NB4 (cell line): ENCODE measurements at regions not wholly inside any gene's neighbourhood (a gene's known extent, or its start where the extent isn't known, plus 50 kb on each side); places are given as distances from the start of the nearest gene placed in this dataset.

ENCODE experiments used
- MYC ChIP-seq: IDR thresholded peaks from 2 replicates; pipeline ENCODE4 v1.6.1; 2011; ENCODE audit warnings: low read depth, low read length
- POLR2A ChIP-seq: IDR thresholded peaks from 2 replicates; pipeline ENCODE4 v1.6.1; 2011; ENCODE audit warnings: mild to moderate bottlenecking; ENCODE audit not compliant: insufficient read length; ENCODE audit errors: extremely low read depth
- TF ChIP-seq, protein P1 (sequence below): IDR thresholded peaks from one replicate; pipeline ENCODE4 v1.5.1; 2012; ENCODE audit warnings: low read depth, low read length

- TF ChIP-seq MYC (no peak), POLR2A (no peak)
- TF ChIP-seq, protein P1, sequence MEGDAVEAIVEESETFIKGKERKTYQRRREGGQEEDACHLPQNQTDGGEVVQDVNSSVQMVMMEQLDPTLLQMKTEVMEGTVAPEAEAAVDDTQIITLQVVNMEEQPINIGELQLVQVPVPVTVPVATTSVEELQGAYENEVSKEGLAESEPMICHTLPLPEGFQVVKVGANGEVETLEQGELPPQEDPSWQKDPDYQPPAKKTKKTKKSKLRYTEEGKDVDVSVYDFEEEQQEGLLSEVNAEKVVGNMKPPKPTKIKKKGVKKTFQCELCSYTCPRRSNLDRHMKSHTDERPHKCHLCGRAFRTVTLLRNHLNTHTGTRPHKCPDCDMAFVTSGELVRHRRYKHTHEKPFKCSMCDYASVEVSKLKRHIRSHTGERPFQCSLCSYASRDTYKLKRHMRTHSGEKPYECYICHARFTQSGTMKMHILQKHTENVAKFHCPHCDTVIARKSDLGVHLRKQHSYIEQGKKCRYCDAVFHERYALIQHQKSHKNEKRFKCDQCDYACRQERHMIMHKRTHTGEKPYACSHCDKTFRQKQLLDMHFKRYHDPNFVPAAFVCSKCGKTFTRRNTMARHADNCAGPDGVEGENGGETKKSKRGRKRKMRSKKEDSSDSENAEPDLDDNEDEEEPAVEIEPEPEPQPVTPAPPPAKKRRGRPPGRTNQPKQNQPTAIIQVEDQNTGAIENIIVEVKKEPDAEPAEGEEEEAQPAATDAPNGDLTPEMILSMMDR = no peak
These were observed 199.1 kb downstream of the FBXO15 start for GRCh38 chr18:73948497-73948896.
